Loucy (cell line): ENCODE measurements at regions not wholly inside any gene's neighbourhood (a gene's known extent, or its start where the extent isn't known, plus 50 kb on each side); places are given as distances from the start of the nearest gene placed in this dataset.

Experiments
- CTCF ChIP-seq: fragments of 200-600 bp; sonication (generic); conservative IDR thresholded peaks from 2 replicates; pipeline ENCODE4 v1.5.1; 2014; ENCODE audit warnings: mild to moderate bottlenecking, antibody characterized with exemption, low read length
- EZH2phosphoT487 ChIP-seq: fragments of 200-600 bp; IDR thresholded peaks from 2 replicates; pipeline ENCODE4 v1.6.1; 2018; ENCODE audit warnings: antibody characterized with exemption, mild to moderate bottlenecking, moderate library complexity, borderline replicate concordance

GRCh38 chr20:43404878-43405277 lies 52.8 kb upstream of the SRSF6 start:
- TF ChIP-seq CTCF (peak; percentile 32), EZH2phosphoT487 (no peak)
